ENCODE measurements at regions not wholly inside any gene's neighbourhood (a gene's known extent, or its start where the extent isn't known, plus 50 kb on each side); places are given as distances from the start of the nearest gene placed in this dataset.

DNA sequence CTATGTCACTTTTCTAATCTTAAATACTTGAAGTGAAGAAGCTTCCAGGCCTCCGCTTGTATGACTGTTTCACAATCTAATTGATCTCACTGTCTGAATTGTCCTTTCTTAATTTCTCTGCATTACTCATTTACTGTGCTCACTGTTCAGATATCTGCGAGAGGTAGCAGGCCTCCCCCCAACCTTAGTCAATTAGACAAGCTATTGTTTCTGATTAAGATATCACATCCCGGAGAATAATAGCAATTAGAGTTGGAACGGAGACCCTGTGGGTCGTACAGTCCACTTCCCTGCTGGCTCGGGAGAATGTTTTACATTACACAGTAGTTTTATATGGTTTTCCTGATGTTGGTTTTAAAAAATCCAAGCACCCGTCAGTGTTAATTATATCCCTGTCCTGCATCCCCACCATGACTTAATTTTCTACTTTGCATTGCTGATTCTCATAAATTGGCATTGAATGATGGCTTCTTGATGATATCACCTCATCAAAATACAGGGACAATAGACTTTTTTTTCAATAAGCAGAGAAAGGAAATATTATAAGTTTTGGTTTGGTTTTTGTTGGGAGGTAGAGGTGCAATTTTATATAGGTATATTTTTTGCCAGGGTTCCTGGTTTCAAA is 178.7 kb upstream of the TSHZ2 start:
- Histone ChIP-seq H3K27me3 (peaks cover 16% of the 10 kb centered on the region; the same call in 1 of the 2 replicates), H3K4me1 (no peaks in the 10 kb centered on the region), H3K4me3 (no peak overlapping the region), H3K9me3 (replicated peaks) (no peaks in the 10 kb centered on the region), H3K36me3 (no peaks in the 10 kb centered on the region), H3K27ac (no peak overlapping the region)
- no peak for DNase-seq

DNA sequence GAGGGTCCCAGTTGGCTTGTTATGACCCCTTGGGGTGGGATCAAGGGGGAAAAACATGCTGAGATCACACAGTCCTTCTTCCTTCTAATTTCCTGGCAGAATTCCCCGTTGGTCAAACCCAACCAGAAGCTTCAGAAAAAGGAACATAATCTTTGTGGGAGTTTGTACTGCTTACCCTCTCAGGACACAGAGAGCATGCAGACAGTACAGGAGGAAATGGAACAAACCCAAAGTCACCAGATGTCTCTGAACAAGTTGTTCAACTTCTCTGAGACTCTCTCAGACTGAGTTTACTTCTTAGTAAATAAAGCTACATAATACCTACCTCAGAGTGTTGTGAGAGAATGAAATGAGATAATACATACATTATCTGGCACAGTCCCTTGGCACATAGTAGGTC is 181.1 kb upstream of the TSHZ2 start:
- Histone ChIP-seq H3K27me3 (peaks cover 22% of the 10 kb centered on the region; the same call in 1 of the 2 replicates), H3K4me1 (no peaks in the 10 kb centered on the region), H3K9me3 (replicated peaks) (no peaks in the 10 kb centered on the region), H3K4me3 (no peak overlapping the region), H3K36me3 (no peaks in the 10 kb centered on the region), H3K27ac (no peak overlapping the region)
- DNase-seq: no peak

GRCh38 chr20:52789716-52790115 is 182.4 kb upstream of the TSHZ2 start:
- Histone ChIP-seq H3K36me3 (no peaks in the 10 kb centered on the region), H3K9me3 (replicated peaks) (no peaks in the 10 kb centered on the region), H3K4me1 (no peaks in the 10 kb centered on the region), H3K4me3 (no peak overlapping the region), H3K27me3 (peaks cover 22% of the 10 kb centered on the region; the same call in 1 of the 2 replicates), H3K27ac (no peak overlapping the region)
- DNase-seq: no peak

DNA sequence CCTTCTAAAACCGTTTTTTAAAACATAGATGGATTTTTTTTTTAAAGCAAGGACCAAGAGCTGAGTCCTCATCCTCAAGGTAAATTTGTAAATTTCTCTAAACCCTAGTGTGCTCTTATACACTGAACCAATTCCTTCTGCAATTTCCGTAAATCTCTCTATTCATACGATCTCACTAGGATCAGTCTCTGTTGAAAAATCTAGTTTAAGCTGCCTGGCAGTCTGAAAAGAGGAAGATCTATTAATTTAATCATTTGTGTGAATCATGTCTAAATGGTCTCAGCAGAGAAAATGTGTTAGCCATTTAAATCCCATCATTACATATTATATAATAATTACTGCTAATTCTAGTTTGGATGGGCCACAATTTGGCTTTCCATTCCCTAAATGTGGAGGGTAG is 184.2 kb upstream of the TSHZ2 start:
- no peaks in the 10 kb centered on the region for H3K4me1 ChIP-seq
- H3K27me3 ChIP-seq: peaks cover 22% of the 10 kb centered on the region; the same call in 1 of the 2 replicates
- no peaks in the 10 kb centered on the region for H3K36me3 ChIP-seq
- H3K9me3 ChIP-seq (replicated peaks): no peaks in the 10 kb centered on the region
- no peak overlapping the region for H3K27ac ChIP-seq
- H3K4me3 ChIP-seq: no peak overlapping the region
- DNase-seq: no peak

- H3K4me3 ChIP-seq: no peak overlapping the region
- peaks cover 22% of the 10 kb centered on the region; the same call in 1 of the 2 replicates for H3K27me3 ChIP-seq
- no peaks in the 10 kb centered on the region for H3K4me1 ChIP-seq
- no peaks in the 10 kb centered on the region for H3K36me3 ChIP-seq
- no peak for DNase-seq
- H3K9me3 ChIP-seq (replicated peaks): no peaks in the 10 kb centered on the region
- H3K27ac ChIP-seq: no peak overlapping the region
Observed at GRCh38 chr20:52787216-52787615, 184.9 kb upstream of the TSHZ2 start.

DNA sequence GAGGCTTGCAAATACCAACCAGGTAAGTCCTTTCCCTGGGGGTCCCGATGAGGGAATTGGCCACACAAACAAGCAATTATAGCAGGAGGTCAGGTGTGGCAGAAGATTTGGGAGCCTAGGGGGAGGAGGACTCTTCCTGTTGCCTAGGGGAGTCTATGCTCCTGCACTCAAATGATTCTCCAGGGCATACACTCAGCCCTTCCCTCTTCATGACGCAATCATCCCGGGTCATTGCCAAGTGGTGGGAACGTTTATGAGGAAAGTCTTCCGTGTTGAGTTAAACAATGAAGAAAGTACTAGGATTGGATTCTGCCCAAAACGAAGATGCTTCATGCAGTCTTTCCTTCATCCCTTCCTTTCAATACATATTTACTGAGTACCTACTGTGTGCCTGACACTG is 186.5 kb upstream of the TSHZ2 start:
- no peak overlapping the region for H3K4me3 ChIP-seq
- H3K27me3 ChIP-seq: peaks cover 18% of the 10 kb centered on the region; the same call in 1 of the 2 replicates
- no peaks in the 10 kb centered on the region for H3K36me3 ChIP-seq
- no peak for DNase-seq
- no peaks in the 10 kb centered on the region for H3K4me1 ChIP-seq
- no peak overlapping the region for H3K27ac ChIP-seq
- no peaks in the 10 kb centered on the region for H3K9me3 ChIP-seq (replicated peaks)

GRCh38 chr20:52783769-52784168 is 188.4 kb upstream of the TSHZ2 start:
- H3K4me3 ChIP-seq: no peak overlapping the region
- no peaks in the 10 kb centered on the region for H3K9me3 ChIP-seq (replicated peaks)
- peak; percentile 14 to 42 for DNase-seq
- no peaks in the 10 kb centered on the region for H3K36me3 ChIP-seq
- H3K27me3 ChIP-seq: peaks cover 12% of the 10 kb centered on the region; the same call in 1 of the 2 replicates
- H3K4me1 ChIP-seq: no peaks in the 10 kb centered on the region
- H3K27ac ChIP-seq: no peak overlapping the region

- DNase-seq: no peak
- H3K27me3 ChIP-seq: peaks cover 9% of the 10 kb centered on the region; the same call in 1 of the 2 replicates
- H3K9me3 ChIP-seq (replicated peaks): no peaks in the 10 kb centered on the region
- no peaks in the 10 kb centered on the region for H3K36me3 ChIP-seq
- H3K4me1 ChIP-seq: no peaks in the 10 kb centered on the region
- H3K27ac ChIP-seq: no peak overlapping the region
- no peak overlapping the region for H3K4me3 ChIP-seq
Observed at GRCh38 chr20:52780462-52780861, 191.7 kb upstream of the TSHZ2 start.

- no peaks in the 10 kb centered on the region for H3K9me3 ChIP-seq (replicated peaks)
- H3K27ac ChIP-seq: no peak overlapping the region
- DNase-seq: no peak
- H3K4me1 ChIP-seq: no peaks in the 10 kb centered on the region
- no peak overlapping the region for H3K4me3 ChIP-seq
- H3K27me3 ChIP-seq: peaks cover 9% of the 10 kb centered on the region; the same call in 1 of the 2 replicates
- no peaks in the 10 kb centered on the region for H3K36me3 ChIP-seq
Observed at GRCh38 chr20:52779125-52779524, 193.0 kb upstream of the TSHZ2 start.

- H3K27ac ChIP-seq: no peak overlapping the region
- no peak overlapping the region for H3K4me3 ChIP-seq
- DNase-seq: no peak
- H3K9me3 ChIP-seq (replicated peaks): no peaks in the 10 kb centered on the region
- H3K4me1 ChIP-seq: no peaks in the 10 kb centered on the region
- H3K27me3 ChIP-seq: peaks cover 9% of the 10 kb centered on the region; the same call in 1 of the 2 replicates
- H3K36me3 ChIP-seq: no peaks in the 10 kb centered on the region
Observed at GRCh38 chr20:52777171-52777570, 195.0 kb upstream of the TSHZ2 start.

GRCh38 chr20:52775786-52776185 is 196.4 kb upstream of the TSHZ2 start:
- H3K9me3 ChIP-seq (replicated peaks): no peaks in the 10 kb centered on the region
- H3K36me3 ChIP-seq: no peaks in the 10 kb centered on the region
- no peak overlapping the region for H3K4me3 ChIP-seq
- H3K4me1 ChIP-seq: no peaks in the 10 kb centered on the region
- H3K27ac ChIP-seq: no peak overlapping the region
- peaks cover 9% of the 10 kb centered on the region; the same call in 1 of the 2 replicates for H3K27me3 ChIP-seq
- no peak for DNase-seq

- no peaks in the 10 kb centered on the region; the same call in 1 of the 2 replicates for H3K27me3 ChIP-seq
- no peak overlapping the region for H3K27ac ChIP-seq
- no peak for DNase-seq
- no peaks in the 10 kb centered on the region for H3K36me3 ChIP-seq
- H3K9me3 ChIP-seq (replicated peaks): no peaks in the 10 kb centered on the region
- H3K4me3 ChIP-seq: no peak overlapping the region
- no peaks in the 10 kb centered on the region for H3K4me1 ChIP-seq
Observed at GRCh38 chr20:52768694-52769093, 203.5 kb upstream of the TSHZ2 start.

DNA sequence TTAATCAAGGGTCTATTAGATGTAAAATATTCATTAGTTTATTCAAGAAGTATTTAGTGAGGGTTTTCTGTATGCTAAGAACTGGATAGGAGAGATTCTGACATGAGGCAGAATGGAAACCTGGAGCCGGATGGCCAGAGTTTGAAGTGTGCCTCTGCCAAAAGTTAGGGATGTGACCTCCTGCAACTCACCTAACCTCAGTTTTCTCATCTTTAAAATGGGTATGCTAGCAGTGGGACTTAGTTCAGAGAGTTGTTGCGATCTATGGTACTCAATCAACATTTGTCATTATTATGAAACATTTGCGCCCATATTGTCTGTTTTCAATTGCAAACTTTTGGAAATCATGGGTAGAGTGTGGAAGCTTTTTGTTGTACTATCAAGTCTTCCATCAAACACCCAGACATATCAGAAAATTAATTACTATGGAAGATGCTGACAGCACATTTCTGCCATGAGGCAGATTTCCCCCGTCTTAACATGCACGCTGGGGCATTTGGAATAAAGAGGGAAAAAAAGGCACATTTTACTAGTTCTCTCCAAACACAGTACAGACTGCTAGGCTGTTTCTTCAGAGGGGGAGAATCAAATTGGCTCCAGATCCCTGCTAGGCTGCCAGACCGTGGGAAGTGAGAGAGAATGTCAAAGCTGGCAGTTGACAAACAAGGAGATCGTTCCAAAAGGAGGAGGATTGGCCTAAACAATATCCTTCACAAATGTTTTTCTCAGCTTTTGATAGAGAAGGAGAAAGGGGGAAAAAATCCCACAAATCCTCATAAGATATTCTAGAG is 205.3 kb upstream of the TSHZ2 start:
- H3K27me3 ChIP-seq: peaks cover 4% of the 10 kb centered on the region; the same call in 1 of the 2 replicates
- H3K27ac ChIP-seq: no peak overlapping the region
- H3K4me1 ChIP-seq: no peaks in the 10 kb centered on the region
- H3K36me3 ChIP-seq: no peaks in the 10 kb centered on the region
- DNase-seq: no peak
- no peaks in the 10 kb centered on the region for H3K9me3 ChIP-seq (replicated peaks)
- no peak overlapping the region for H3K4me3 ChIP-seq

DNA sequence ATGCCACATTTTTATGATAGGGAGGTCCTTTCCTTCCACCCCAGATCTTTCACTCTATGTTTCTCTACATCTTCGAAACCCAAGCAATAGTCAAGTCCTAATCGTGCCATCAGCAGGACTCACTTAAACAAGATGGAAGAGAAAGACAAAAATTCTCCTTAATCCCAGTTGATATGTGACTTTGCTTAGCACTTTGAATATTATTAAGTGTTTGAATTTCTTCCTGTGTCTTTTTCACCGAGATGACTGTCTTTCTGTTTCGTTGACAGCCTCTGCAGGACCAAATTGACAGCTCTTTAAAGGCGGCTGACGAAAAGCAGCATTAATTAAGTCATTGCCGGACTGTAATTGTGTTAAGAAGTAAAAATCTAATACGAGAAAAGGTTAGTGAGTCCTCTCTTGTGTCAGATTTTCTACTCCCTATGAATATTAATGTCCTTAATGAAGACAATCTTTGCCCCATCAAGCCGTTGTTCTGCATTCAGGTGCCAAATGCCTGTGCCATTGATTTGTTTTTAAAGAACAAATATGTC is 208.8 kb upstream of the TSHZ2 start:
- Histone ChIP-seq H3K4me1 (no peaks in the 10 kb centered on the region), H3K9me3 (replicated peaks) (0 out of 2 replicates have a peak, but pooled peaks cover 2% of the 10 kb centered on the region), H3K27ac (no peak overlapping the region), H3K27me3 (peaks cover 4% of the 10 kb centered on the region; the same call in 1 of the 2 replicates), H3K4me3 (no peak overlapping the region), H3K36me3 (no peaks in the 10 kb centered on the region)
- no peak for DNase-seq

DNA sequence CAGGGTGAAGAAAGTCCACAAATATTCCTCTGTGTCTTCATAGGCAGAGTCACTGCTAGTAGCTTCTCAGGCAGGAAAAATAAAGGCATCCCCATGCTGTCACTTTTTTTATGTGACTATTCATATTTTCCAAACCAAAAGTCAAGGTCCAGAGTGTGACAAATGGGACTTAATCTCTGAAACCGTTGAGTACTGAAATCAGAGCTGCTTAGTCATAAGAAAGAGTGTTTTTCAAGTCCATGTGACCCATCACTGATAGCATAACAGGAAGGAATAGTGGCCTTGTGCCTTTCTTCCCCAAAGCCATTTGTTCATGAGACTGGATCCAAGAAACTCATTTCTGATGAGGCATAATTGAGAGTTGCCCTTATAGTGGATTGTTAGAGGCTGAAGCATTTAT is 210.3 kb upstream of the TSHZ2 start:
- 0 out of 2 replicates have a peak, but pooled peaks cover 2% of the 10 kb centered on the region for H3K9me3 ChIP-seq (replicated peaks)
- H3K27ac ChIP-seq: no peak overlapping the region
- H3K4me3 ChIP-seq: no peak overlapping the region
- peaks cover 4% of the 10 kb centered on the region; the same call in 1 of the 2 replicates for H3K27me3 ChIP-seq
- no peak for DNase-seq
- H3K36me3 ChIP-seq: no peaks in the 10 kb centered on the region
- H3K4me1 ChIP-seq: no peaks in the 10 kb centered on the region
